A673 (cell line): ENCODE measurements at regions not wholly inside any gene's neighbourhood (a gene's known extent, or its start where the extent isn't known, plus 50 kb on each side); places are given as distances from the start of the nearest gene placed in this dataset.

ENCODE experiments used
- BruUV-seq: library from RNA; stranded (reverse); fragments of 400-500 nt; replicated peaks from 2 replicates; lab custom pipeline; 2021; lab: Mats Ljungman, UMichigan
- CTCF ChIA-PET: fragments of 300-600 bp; sonication (Branson Sonifier 250); formaldehyde crosslinking; loops from one replicate; lab custom pipeline; 2022; ENCODE audit warnings: antibody characterized with exemption; lab: Charles Lee
- POLR2A ChIA-PET: fragments of 300-600 bp; sonication (Branson Sonifier 250); formaldehyde crosslinking; loops from one replicate; lab custom pipeline; 2022; ENCODE audit warnings: antibody characterized with exemption; ENCODE audit not compliant: low non-redundant PET; lab: Charles Lee
- DNase-seq: peaks from one replicate; pipeline ENCODE4 v3.0.0-alpha.2; 2015; ENCODE audit warnings: low spot score
- H3K27ac ChIP-seq: fragments of 200-600 bp; sonication (generic); 2 replicates; pipeline ENCODE4 v1.5.1; 2016; ENCODE audit warnings: mixed run types, low read depth, mild to moderate bottlenecking, mixed read lengths, antibody characterized with exemption, low read length; ENCODE audit not compliant: poor library complexity, severe bottlenecking
- H3K27me3 ChIP-seq: fragments of 200-600 bp; sonication (generic); replicated peaks from 2 replicates; pipeline ENCODE4 v1.6.1; 2017; ENCODE audit warnings: mixed run types, low read depth, mild to moderate bottlenecking, mixed read lengths, antibody characterized with exemption, low read length; ENCODE audit not compliant: insufficient read depth, poor library complexity
- H3K36me3 ChIP-seq: fragments of 200-600 bp; sonication (generic); 2 replicates; pipeline ENCODE4 v1.6.1; 2016; ENCODE audit warnings: mixed run types, mild to moderate bottlenecking, mixed read lengths, antibody characterized with exemption, low read length; ENCODE audit not compliant: insufficient read depth, poor library complexity, severe bottlenecking
- H3K4me1 ChIP-seq: fragments of 200-600 bp; sonication (generic); 2 replicates; pipeline ENCODE4 v1.6.1; 2017; ENCODE audit warnings: mixed run types, mild to moderate bottlenecking, mixed read lengths, antibody characterized with exemption, low read length; ENCODE audit not compliant: insufficient read depth, poor library complexity, severe bottlenecking
- H3K4me3 ChIP-seq: fragments of 200-600 bp; sonication (generic); 2 replicates; pipeline ENCODE4 v1.5.1; 2016; ENCODE audit warnings: low read depth, mixed run types, mild to moderate bottlenecking, mixed read lengths, low read length; ENCODE audit not compliant: poor library complexity, severe bottlenecking
- H3K9me3 ChIP-seq: fragments of 200-600 bp; sonication (generic); 2 replicates; pipeline ENCODE4 v1.6.1; 2016; ENCODE audit warnings: mixed run types, low read depth, mild to moderate bottlenecking, mixed read lengths, antibody characterized with exemption, low read length; ENCODE audit not compliant: poor library complexity, severe bottlenecking
- EZH2 ChIP-seq: fragments of 200-600 bp; sonication (generic); IDR thresholded peaks from 2 replicates; pipeline ENCODE4 v1.6.1; 2017; ENCODE audit warnings: borderline replicate concordance, low read depth, mild to moderate bottlenecking, mixed read lengths, antibody characterized with exemption, low read length; ENCODE audit not compliant: poor library complexity, severe bottlenecking
- intact Hi-C: fragments of 100-400 bp; cut with micrococcal nuclease; formaldehyde crosslinking; loops from one replicate; pipeline ENCODE4 v1.10.0; 2022; ENCODE audit not compliant: unreplicated experiment
- TF ChIP-seq, protein P1 (sequence below): fragments of 300-800, 200-600 bp; sonication (generic); conservative IDR thresholded peaks from 2 replicates; pipeline ENCODE4 v1.5.1; 2017; ENCODE audit warnings: low read depth, mild to moderate bottlenecking, antibody characterized with exemption, low read length, moderate library complexity, mixed read lengths

DNA sequence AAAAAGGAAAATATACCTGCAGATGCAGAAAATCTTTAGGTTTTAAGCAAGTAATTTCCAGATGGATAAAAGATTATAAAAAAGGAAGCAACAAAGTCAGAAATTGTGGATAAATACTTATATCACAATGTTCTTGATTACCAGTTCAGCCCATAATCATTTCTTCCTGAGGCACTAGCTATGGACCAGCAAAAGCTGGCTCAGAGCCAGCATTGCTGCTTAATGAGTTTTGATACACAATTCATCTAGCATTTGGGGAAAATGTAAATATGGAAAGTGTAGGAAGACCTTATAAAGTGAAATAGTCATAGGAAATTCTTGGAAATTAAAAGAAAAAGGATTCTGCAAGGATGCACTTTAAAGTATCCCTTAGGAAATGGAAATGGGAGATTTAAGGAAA is 168.3 kb upstream of the GBE1 start:
- Histone ChIP-seq H3K4me3 (no peak overlapping the region), H3K27me3 (no peaks in the 10 kb centered on the region), H3K9me3 (no peaks in the 10 kb centered on the region), H3K36me3 (no peaks in the 10 kb centered on the region), H3K27ac (no peak overlapping the region), H3K4me1 (no peaks in the 10 kb centered on the region)
- BruUV-seq = no TSS peak
- POLR2A ChIA-PET = no interaction called here
- intact Hi-C loops = no loop called here
- CTCF ChIA-PET = no interaction called here
- no peak for DNase-seq
- no peak for TF ChIP-seq EZH2
- TF ChIP-seq, protein P1, sequence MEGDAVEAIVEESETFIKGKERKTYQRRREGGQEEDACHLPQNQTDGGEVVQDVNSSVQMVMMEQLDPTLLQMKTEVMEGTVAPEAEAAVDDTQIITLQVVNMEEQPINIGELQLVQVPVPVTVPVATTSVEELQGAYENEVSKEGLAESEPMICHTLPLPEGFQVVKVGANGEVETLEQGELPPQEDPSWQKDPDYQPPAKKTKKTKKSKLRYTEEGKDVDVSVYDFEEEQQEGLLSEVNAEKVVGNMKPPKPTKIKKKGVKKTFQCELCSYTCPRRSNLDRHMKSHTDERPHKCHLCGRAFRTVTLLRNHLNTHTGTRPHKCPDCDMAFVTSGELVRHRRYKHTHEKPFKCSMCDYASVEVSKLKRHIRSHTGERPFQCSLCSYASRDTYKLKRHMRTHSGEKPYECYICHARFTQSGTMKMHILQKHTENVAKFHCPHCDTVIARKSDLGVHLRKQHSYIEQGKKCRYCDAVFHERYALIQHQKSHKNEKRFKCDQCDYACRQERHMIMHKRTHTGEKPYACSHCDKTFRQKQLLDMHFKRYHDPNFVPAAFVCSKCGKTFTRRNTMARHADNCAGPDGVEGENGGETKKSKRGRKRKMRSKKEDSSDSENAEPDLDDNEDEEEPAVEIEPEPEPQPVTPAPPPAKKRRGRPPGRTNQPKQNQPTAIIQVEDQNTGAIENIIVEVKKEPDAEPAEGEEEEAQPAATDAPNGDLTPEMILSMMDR = no peak

DNA sequence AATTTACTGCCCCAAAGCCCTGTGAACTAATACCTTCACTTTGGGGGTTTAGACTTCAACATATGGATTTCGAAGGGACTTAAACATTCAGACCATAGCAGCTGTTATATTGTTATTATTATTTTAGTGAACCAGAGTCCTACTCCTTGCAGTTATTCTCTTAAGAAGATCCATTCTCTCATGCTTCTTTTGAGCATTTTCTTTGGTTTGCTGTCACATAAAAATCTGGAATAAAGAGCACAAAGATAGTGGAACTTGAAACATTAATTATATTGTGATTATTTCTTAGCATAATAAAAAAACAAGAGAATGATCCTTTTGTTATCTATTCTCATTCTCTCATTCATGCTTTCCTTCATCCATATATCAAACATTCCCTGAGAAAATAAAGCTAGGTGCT is 166.4 kb upstream of the GBE1 start:
- no peak overlapping the region for H3K4me3 ChIP-seq
- intact Hi-C loops = no loop called here
- BruUV-seq = no TSS peak
- ChIA-PET CTCF (no interaction called here), POLR2A (no interaction called here)
- no peaks in the 10 kb centered on the region for H3K36me3 ChIP-seq
- no peaks in the 10 kb centered on the region for H3K4me1 ChIP-seq
- no peaks in the 10 kb centered on the region for H3K9me3 ChIP-seq
- H3K27me3 ChIP-seq = no peaks in the 10 kb centered on the region
- no peak for DNase-seq
- no peak overlapping the region for H3K27ac ChIP-seq
- TF ChIP-seq, protein P1 = no peak
- TF ChIP-seq EZH2 = no peak

DNA sequence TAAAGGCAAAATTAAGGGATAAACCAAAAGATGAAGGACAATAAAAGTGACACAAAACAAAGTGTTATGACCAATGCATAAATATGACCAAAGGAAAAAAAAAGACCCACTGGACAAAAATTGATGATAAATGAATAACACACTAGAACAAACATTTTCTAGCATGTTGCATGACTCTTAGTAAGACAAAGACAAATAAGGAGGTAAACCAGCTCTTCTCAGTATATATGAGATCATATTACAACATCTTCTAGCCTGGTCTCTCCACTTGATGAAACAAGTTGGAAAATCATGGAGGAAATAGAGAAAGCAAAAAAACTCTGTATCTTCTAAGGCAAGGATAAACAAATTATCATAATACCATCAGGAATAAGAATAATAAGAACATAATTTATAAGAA is 163.9 kb upstream of the GBE1 start:
- no TSS peak for BruUV-seq
- Histone ChIP-seq H3K36me3 (no peaks in the 10 kb centered on the region), H3K4me1 (no peaks in the 10 kb centered on the region), H3K27ac (no peak overlapping the region), H3K9me3 (no peaks in the 10 kb centered on the region), H3K27me3 (no peaks in the 10 kb centered on the region), H3K4me3 (no peak overlapping the region)
- intact Hi-C loops = no loop called here
- ChIA-PET POLR2A (no interaction called here), CTCF (no interaction called here)
- no peak for DNase-seq
- TF ChIP-seq EZH2 = no peak
- TF ChIP-seq, protein P1 = no peak
